ENCODE measurements at regions not wholly inside any gene's neighbourhood (a gene's known extent, or its start where the extent isn't known, plus 50 kb on each side); places are given as distances from the start of the nearest gene placed in this dataset.

DNA sequence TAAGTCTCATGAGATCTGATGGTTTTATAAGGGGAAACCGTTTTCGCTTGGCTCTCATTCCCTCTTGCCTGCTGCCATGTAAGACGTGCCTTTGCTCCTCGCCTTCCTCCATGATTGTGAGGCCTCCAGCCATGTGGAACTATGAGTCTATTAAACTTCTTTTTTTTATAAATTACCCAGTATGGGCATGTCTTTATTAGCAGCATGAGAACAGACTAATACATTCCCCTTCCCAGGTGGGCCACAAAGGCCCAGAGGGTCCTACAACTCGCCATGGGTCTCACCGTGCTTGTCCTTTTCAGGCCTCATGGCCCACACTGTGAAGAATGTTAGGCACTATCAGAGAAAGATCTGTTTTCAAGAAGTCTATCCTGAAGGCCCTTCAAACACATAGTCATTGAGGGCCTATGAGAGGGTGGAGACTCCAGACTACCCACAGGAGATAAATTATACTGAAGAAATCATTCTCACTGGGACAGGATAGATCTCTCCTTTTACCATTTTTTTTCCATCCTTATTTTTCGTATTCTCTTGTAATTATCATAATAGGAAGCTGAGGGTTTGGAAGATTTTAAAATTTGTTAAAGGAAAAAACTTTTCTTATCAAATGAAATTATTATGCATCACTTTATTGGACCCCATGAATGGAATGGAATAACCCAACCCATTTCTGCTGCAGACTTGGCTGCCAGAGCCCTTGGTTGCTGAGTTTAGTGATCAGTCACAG, 57.2 kb upstream of the EPCAM start:
- Histone ChIP-seq H2AK5ac (ENCODE audit: low read length) (no peak overlapping the region), H3K79me1 (ENCODE audit: low read length) (peaks cover 3% of the 10 kb centered on the region), H3K4ac (ENCODE audit: low read depth, low read length) (no peak overlapping the region), H3K4me2 (ENCODE audit: low read length) (no peak overlapping the region), H3K27ac (ENCODE audit: low read depth, low read length) (no peak overlapping the region), H4K12ac (ENCODE audit: low read depth, low read length) (no peak overlapping the region), H3K79me2 (ENCODE audit: control insufficient read depth, insufficient read depth, low read length, poor library complexity) (peaks cover 1% of the 10 kb centered on the region), H4K91ac (ENCODE audit: low read depth, low read length) (no peak overlapping the region), H2AFZ (ENCODE audit: insufficient read depth, low read length, poor library complexity) (no peak overlapping the region), H3K36me3 (ENCODE audit: control insufficient read depth in 1 of 2, insufficient read depth in 2 of 2, low read length in 2 of 2) (no peaks in the 10 kb centered on the region), H3K4me1 (ENCODE audit: control insufficient read depth in 1 of 2, insufficient read depth in 2 of 2, low read length in 2 of 2) (peaks cover 6 to 10% of the 10 kb centered on the region in 2 experiments), H3K9ac (ENCODE audit: low read length) (no peak overlapping the region), H4K8ac (ENCODE audit: low read depth, low read length) (no peak overlapping the region), H2BK12ac (ENCODE audit: low read length) (no peak overlapping the region), H3K18ac (ENCODE audit: low read length) (no peak overlapping the region), H3K4me3 (ENCODE audit: low read depth, low read length) (no peak overlapping the region), H2BK120ac (ENCODE audit: insufficient read depth, low read length, poor library complexity) (no peak overlapping the region), H3K9me3 (ENCODE audit: insufficient read depth, low read depth, low read length) (peaks cover 2% of the 10 kb centered on the region), H2BK5ac (ENCODE audit: low read depth, low read length, poor library complexity) (no peak overlapping the region), H3K14ac (ENCODE audit: low read length) (no peak overlapping the region), H3K23ac (ENCODE audit: low read length) (no peak overlapping the region), H3K27me3 (ENCODE audit: insufficient read depth, low read length) (no peaks in the 10 kb centered on the region)
- DNase-seq = no peak
- WGBS (ENCODE audit: extremely low coverage, insufficient coverage, insufficient read length) = no CpG with 5 or more reads among the region's 7 CpGs

DNA sequence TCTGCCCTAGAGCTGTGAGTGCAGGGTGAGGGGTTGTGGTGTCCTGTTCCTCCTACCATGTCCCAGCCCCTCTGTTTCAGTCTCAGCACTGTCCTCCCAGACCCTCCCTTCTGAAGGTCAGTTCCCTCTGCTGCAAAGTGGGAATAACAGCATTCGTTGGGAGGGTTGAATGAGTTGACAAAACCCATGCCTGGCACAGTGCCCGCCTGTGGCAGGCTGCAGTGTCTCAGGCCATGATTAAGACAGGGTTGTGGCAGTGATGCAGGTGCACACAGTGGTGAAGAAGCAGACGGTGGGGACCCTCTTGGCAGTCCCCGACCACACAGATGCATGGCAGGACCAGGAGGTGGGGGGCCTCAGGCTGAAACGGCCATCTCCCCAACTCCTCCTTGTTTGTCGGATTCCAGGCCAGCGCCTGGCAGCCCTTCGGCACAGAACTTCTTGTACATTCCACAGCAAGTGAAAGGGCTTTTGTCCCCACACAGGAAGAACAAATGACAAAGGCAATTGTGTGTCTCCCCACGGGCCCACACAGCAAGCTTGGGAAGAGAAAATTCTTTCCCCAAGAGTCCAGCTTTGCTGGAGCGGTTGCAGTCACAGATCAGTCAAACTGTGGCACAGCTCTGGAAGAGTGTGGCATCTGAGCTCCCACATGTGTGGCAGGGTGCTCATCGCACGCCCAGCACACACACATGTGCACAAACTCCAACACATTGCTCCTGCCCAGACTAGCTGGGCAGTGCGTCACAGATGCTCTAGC, 58.1 kb upstream of the EPCAM start:
- peaks cover 6 to 10% of the 10 kb centered on the region in 2 experiments for H3K4me1 ChIP-seq (ENCODE audit: control insufficient read depth in 1 of 2, insufficient read depth in 2 of 2, low read length in 2 of 2)
- no peak overlapping the region for H4K8ac ChIP-seq (ENCODE audit: low read depth, low read length)
- H3K18ac ChIP-seq (ENCODE audit: low read length) = no peak overlapping the region
- no peak overlapping the region for H3K4me2 ChIP-seq (ENCODE audit: low read length)
- peaks cover 1% of the 10 kb centered on the region for H3K79me2 ChIP-seq (ENCODE audit: control insufficient read depth, insufficient read depth, low read length, poor library complexity)
- no peak overlapping the region for H2BK12ac ChIP-seq (ENCODE audit: low read length)
- H2BK120ac ChIP-seq (ENCODE audit: insufficient read depth, low read length, poor library complexity) = no peak overlapping the region
- no peak overlapping the region for H3K23ac ChIP-seq (ENCODE audit: low read length)
- no peak overlapping the region for H3K9ac ChIP-seq (ENCODE audit: low read length)
- no peak overlapping the region for H2AK5ac ChIP-seq (ENCODE audit: low read length)
- no peak overlapping the region for H4K12ac ChIP-seq (ENCODE audit: low read depth, low read length)
- H3K79me1 ChIP-seq (ENCODE audit: low read length) = peaks cover 3% of the 10 kb centered on the region
- no CpG with 5 or more reads among the region's 13 CpGs for WGBS (ENCODE audit: extremely low coverage, insufficient coverage, insufficient read length)
- H3K4me3 ChIP-seq (ENCODE audit: low read depth, low read length) = no peak overlapping the region
- H2BK5ac ChIP-seq (ENCODE audit: low read depth, low read length, poor library complexity) = no peak overlapping the region
- no peak for DNase-seq
- H3K27ac ChIP-seq (ENCODE audit: low read depth, low read length) = no peak overlapping the region
- H3K9me3 ChIP-seq (ENCODE audit: insufficient read depth, low read depth, low read length) = peaks cover 2% of the 10 kb centered on the region
- no peaks in the 10 kb centered on the region for H3K36me3 ChIP-seq (ENCODE audit: control insufficient read depth in 1 of 2, insufficient read depth in 2 of 2, low read length in 2 of 2)
- no peak overlapping the region for H3K14ac ChIP-seq (ENCODE audit: low read length)
- no peak overlapping the region for H2AFZ ChIP-seq (ENCODE audit: insufficient read depth, low read length, poor library complexity)
- no peak overlapping the region for H3K4ac ChIP-seq (ENCODE audit: low read depth, low read length)
- no peaks in the 10 kb centered on the region for H3K27me3 ChIP-seq (ENCODE audit: insufficient read depth, low read length)
- no peak overlapping the region for H4K91ac ChIP-seq (ENCODE audit: low read depth, low read length)

DNA sequence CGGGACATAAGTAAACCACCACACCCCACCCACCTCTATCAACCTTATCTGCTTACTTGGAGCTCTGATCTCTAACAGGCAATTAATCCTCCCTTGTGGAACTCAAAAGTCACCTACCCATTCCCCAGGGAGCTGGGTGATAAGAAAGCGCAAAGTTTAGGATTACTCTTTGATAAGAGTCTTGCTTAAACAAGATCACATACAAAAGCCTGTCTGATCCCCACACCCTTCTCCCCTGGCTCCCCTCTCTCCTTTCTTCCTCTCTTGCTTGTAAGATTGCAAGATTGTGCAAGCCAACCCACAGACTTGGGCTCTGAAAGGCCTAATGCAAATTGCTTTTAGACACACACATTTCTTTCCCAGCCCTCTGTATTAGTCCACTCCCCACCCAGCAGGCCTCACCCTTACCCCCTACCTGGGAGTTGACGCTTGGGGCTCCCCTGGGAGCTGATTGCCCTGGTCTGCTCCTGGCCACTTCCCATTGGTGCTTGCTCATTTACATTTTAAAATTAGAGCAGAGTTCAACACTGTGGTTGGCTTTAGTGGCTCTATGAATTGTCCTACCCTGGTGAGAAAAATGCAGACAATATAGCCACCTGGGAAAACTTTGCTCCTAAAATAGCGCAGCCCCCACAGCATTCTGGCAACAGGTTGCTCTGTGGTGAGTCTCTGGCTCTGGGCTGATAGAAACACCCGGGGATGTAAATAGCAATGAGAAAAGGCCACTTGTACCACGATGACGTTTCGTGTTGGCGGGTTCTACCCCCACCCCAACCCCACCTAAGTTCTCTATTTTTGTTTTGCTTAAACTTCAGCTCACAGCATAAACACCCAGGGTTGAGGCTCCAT, 58.9 kb upstream of the EPCAM start:
- Histone ChIP-seq H3K4me1 (ENCODE audit: control insufficient read depth in 1 of 2, insufficient read depth in 2 of 2, low read length in 2 of 2) (peaks cover 6 to 10% of the 10 kb centered on the region in 2 experiments), H3K9ac (ENCODE audit: low read length) (no peak overlapping the region), H3K79me1 (ENCODE audit: low read length) (peaks cover 3% of the 10 kb centered on the region), H2BK5ac (ENCODE audit: low read depth, low read length, poor library complexity) (no peak overlapping the region), H3K36me3 (ENCODE audit: control insufficient read depth in 1 of 2, insufficient read depth in 2 of 2, low read length in 2 of 2) (no peaks in the 10 kb centered on the region), H4K12ac (ENCODE audit: low read depth, low read length) (no peak overlapping the region), H3K14ac (ENCODE audit: low read length) (no peak overlapping the region), H3K4ac (ENCODE audit: low read depth, low read length) (no peak overlapping the region), H2AFZ (ENCODE audit: insufficient read depth, low read length, poor library complexity) (no peak overlapping the region), H2BK120ac (ENCODE audit: insufficient read depth, low read length, poor library complexity) (no peak overlapping the region), H4K91ac (ENCODE audit: low read depth, low read length) (no peak overlapping the region), H3K27me3 (ENCODE audit: insufficient read depth, low read length) (no peaks in the 10 kb centered on the region), H4K8ac (ENCODE audit: low read depth, low read length) (no peak overlapping the region), H3K18ac (ENCODE audit: low read length) (no peak overlapping the region), H3K4me3 (ENCODE audit: low read depth, low read length) (no peak overlapping the region), H3K23ac (ENCODE audit: low read length) (no peak overlapping the region), H2BK12ac (ENCODE audit: low read length) (no peak overlapping the region), H3K79me2 (ENCODE audit: control insufficient read depth, insufficient read depth, low read length, poor library complexity) (peaks cover 1% of the 10 kb centered on the region), H3K9me3 (ENCODE audit: insufficient read depth, low read depth, low read length) (peaks cover 2% of the 10 kb centered on the region), H2AK5ac (ENCODE audit: low read length) (no peak overlapping the region), H3K4me2 (ENCODE audit: low read length) (no peak overlapping the region), H3K27ac (ENCODE audit: low read depth, low read length) (no peak overlapping the region)
- WGBS (ENCODE audit: extremely low coverage, insufficient coverage, insufficient read length) = no CpG with 5 or more reads among the region's 9 CpGs
- no peak for DNase-seq

DNA sequence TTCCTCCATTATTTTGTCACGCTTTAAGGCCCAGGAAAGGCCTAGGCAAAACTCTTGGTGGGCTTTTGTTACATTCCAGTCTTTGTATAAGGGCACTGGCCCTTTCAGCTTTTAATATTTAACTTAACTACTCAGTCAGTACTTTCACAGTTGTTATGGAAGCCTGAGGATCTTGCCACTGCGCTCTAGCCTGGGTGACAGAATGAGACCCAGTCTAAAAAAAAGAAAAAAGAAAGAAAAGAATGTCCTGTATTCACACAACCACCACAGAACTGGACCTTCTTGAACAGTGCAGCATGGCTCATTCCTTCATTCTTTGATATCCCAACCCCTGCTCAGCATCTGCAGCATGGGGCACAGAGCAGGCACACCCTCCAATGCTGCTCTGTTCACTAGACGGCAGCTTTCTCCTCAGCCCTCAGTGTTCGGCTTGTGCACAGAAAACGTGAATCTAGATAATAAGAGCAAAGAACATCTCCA, 59.6 kb upstream of the EPCAM start:
- Histone ChIP-seq H4K8ac (ENCODE audit: low read depth, low read length) (no peak overlapping the region), H3K4ac (ENCODE audit: low read depth, low read length) (no peak overlapping the region), H4K12ac (ENCODE audit: low read depth, low read length) (no peak overlapping the region), H3K36me3 (ENCODE audit: control insufficient read depth in 1 of 2, insufficient read depth in 2 of 2, low read length in 2 of 2) (no peaks in the 10 kb centered on the region), H3K4me3 (ENCODE audit: low read depth, low read length) (no peak overlapping the region), H3K9me3 (ENCODE audit: insufficient read depth, low read depth, low read length) (peaks cover 2% of the 10 kb centered on the region), H3K18ac (ENCODE audit: low read length) (no peak overlapping the region), H2AK5ac (ENCODE audit: low read length) (no peak overlapping the region), H3K79me2 (ENCODE audit: control insufficient read depth, insufficient read depth, low read length, poor library complexity) (peaks cover 1% of the 10 kb centered on the region), H3K14ac (ENCODE audit: low read length) (no peak overlapping the region), H2BK5ac (ENCODE audit: low read depth, low read length, poor library complexity) (no peak overlapping the region), H4K91ac (ENCODE audit: low read depth, low read length) (no peak overlapping the region), H3K23ac (ENCODE audit: low read length) (no peak overlapping the region), H2AFZ (ENCODE audit: insufficient read depth, low read length, poor library complexity) (no peak overlapping the region), H3K79me1 (ENCODE audit: low read length) (peaks cover 3% of the 10 kb centered on the region), H3K27me3 (ENCODE audit: insufficient read depth, low read length) (no peaks in the 10 kb centered on the region), H3K4me2 (ENCODE audit: low read length) (no peak overlapping the region), H3K9ac (ENCODE audit: low read length) (no peak overlapping the region), H2BK120ac (ENCODE audit: insufficient read depth, low read length, poor library complexity) (no peak overlapping the region), H3K4me1 (ENCODE audit: control insufficient read depth in 1 of 2, insufficient read depth in 2 of 2, low read length in 2 of 2) (peaks cover 6 to 10% of the 10 kb centered on the region in 2 experiments), H3K27ac (ENCODE audit: low read depth, low read length) (no peak overlapping the region), H2BK12ac (ENCODE audit: low read length) (no peak overlapping the region)
- no CpG with 5 or more reads among the region's 5 CpGs for WGBS (ENCODE audit: extremely low coverage, insufficient coverage, insufficient read length)
- no peak for DNase-seq

Data from trophoblast cell (in vitro differentiated cells and primary cell).